Hypothalamus (tissue), 51 donors: ENCODE measurements at regions not wholly inside any gene's neighbourhood (a gene's known extent, or its start where the extent isn't known, plus 50 kb on each side); places are given as distances from the start of the nearest gene placed in this dataset.

Source experiments
- DNase-seq, 51 donors: peaks; one replicate each; lab custom pipeline; 2025; lab: John Stamatoyannopoulos, UW

DNA sequence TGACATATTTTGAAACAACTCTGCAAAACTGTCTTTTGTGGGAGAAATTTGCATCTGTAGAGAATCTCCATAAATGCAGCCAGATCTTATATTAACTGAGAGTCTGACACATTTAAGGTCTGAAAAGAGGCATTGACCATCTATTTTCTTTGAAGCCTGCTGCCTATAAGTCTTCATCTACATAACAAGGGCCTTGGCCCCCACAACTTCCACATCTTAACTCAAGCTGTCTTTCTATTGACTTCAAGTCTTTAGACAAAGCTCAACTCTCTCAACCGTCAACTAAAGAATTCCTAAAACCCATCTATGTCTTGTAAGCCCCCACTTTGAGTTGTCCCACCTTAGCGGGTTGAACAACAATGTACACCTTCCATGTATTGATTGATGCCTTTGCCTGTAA, 72.4 kb upstream of the ADCY1 start:
- DNase-seq, result no peak

DNA sequence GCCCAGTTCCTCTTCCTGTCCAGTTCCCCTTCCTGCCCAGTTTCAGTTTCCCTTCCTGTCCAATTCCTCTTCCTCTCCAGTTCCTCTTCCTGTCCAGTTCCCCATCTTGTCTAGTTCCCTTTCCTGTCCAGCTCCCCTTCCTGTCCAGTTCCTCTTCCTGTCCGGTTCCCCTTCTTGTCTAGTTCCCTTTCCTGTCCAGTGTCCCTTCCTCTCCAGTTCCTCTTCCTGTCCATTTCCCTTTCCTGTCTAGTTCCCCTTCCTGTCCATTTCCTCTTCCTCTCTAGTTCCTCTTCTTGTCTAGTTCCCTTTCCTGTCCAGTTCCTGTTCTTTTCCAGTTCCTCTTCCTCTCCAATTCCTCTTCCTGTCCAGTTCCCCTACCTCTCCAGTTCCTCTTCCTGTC, 68.1 kb upstream of the ADCY1 start:
- no peak for DNase-seq

DNA sequence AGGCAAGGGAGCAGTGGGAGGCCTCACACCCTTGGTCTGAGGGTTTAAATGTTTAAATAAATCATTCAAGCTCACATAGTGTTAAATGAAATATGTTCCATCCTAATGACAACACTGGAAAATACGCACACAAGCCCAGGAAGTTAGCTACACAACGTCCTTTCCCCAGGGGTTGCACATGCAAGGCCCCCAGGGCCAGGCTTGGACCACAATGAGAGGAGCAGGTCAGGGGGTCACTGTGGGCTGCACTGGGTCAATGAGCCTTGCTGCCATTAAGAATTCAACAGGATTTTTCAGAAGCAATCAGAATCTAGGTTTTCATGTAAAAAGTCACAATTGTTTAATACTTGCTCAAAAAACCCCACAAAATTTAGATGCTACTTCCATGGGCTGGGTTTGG, 64.9 kb upstream of the ADCY1 start:
- DNase-seq, result no peak

DNA sequence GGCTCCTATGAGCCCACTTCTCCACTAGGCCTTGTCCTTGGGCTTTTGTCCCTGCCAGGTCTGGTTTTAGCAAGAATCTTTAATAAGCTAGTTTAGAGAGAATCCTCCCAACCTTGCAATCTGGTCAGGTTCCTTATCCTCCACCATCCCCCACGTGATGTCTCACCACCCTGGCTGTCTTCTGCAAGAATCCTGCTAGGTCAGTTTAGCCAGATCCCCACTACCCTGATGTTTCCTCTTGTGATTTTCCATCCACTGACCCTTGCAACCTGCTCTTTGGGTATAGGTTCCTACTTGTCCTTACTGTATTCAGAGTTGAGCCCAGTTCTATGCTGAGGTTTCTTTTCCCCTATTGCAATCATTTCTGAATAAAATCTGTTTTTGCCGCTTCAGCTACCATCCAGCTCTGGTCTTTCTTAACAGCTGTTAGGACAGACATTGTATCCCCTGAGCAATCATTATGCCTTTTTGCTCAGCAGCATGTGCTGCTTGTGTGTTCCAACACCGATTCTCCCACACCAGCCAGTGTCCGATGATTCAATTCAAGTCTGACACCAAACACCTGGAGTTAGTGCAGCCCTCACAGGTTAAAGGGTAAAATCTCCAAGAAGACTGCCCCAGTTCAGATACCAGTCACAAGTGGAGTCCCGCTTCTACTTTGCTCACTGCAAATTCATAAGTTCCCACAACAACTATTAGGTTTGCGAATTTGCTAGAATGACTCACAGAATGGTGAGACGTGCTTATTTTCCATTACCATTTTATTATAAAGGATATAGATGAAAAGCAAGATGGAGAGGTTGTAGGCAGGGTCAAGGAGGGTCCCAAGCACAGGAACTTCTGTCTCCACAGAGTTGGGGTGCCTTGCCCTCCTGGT, 62.2 kb upstream of the ADCY1 start:
- DNase-seq, result no peak

DNA sequence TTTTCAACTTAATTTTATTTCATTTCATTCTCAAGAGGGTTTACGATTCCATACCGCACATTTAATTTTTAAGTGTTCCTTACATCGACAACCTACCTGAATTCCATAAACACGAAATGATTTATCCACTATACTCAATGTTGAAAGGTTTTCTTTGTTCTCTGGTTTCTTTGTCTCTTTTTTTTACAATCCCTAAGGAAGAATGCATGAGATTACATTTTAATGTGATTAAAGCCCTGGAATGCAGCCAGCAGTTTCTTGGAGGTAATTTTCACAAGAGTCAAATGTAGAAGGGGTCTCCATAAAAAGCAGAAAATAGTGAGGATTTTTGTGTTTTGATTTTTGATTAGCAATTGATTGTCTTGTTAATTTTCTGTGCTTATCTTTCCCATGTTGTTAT, 59.2 kb upstream of the ADCY1 start:
- no peak for DNase-seq

DNA sequence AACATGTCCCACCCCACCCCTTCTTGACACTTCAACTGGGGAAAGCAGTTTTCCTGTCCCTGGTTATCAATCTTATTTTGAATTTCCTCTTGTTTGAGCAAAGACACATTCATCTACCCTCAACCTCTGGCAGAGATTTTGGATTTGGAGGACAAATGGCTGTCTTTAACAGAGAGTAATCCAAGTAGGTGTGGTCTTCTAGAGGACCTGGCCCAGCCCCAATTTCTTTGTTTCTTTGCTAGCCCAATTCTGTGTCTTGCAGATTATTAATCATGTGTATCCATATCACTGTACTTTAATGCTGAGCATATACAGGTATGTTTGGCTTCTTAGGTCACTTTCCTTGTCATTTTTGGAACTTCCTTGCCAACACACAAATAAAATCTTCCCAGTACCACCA, 58.8 kb upstream of the ADCY1 start:
- no peak for DNase-seq
